Hepatocyte (in vitro differentiated cells): ENCODE measurements at regions not wholly inside any gene's neighbourhood (a gene's known extent, or its start where the extent isn't known, plus 50 kb on each side); places are given as distances from the start of the nearest gene placed in this dataset.

ENCODE experiments used
- DNase-seq: peaks from one replicate; pipeline ENCODE4 v3.0.0-alpha.2; 2016; ENCODE audit warnings: low spot score
- H2AFZ ChIP-seq: fragments of 200-600 bp; sonication (generic); 2 replicates; pipeline ENCODE4 v1.6.0; 2016; ENCODE audit warnings: antibody characterized with exemption, mild to moderate bottlenecking
- H3K27ac ChIP-seq: fragments of 200-600 bp; sonication (generic); 2 replicates; pipeline ENCODE4 v1.5.1; 2016; ENCODE audit warnings: mild to moderate bottlenecking
- H3K27me3 ChIP-seq: fragments of 200-600 bp; sonication (generic); 2 replicates; pipeline ENCODE4 v1.6.1; 2016
- H3K36me3 ChIP-seq: fragments of 200-600 bp; sonication (generic); replicated peaks from 2 replicates; pipeline ENCODE4 v1.5.1; 2016; ENCODE audit warnings: low read depth; ENCODE audit not compliant: insufficient read depth
- H3K4me1 ChIP-seq: fragments of 200-600 bp; sonication (generic); 2 replicates; pipeline ENCODE4 v1.5.1; 2016; ENCODE audit warnings: mild to moderate bottlenecking, moderate library complexity; ENCODE audit not compliant: insufficient read depth
- H3K4me2 ChIP-seq: fragments of 200-600 bp; sonication (generic); 2 replicates; pipeline ENCODE4 v1.6.0; 2016
- H3K4me3 ChIP-seq: fragments of 200-600 bp; sonication (generic); 2 replicates; pipeline ENCODE4 v1.5.1; 2016; ENCODE audit warnings: mild to moderate bottlenecking
- H3K79me2 ChIP-seq: fragments of 200-600 bp; sonication (generic); 2 replicates; pipeline ENCODE4 v1.6.0; 2017; ENCODE audit warnings: mild to moderate bottlenecking
- H3K9me2 ChIP-seq: fragments of 200-600 bp; sonication (generic); replicated peaks from 2 replicates; pipeline ENCODE4 v1.6.0; 2017; ENCODE audit warnings: mild to moderate bottlenecking; ENCODE audit not compliant: insufficient read depth
- H3K9me3 ChIP-seq: fragments of 200-600 bp; sonication (generic); 2 replicates; pipeline ENCODE4 v1.5.1; 2016; ENCODE audit warnings: low read depth, mild to moderate bottlenecking
- H4K20me1 ChIP-seq: fragments of 200-600 bp; sonication (generic); 2 replicates; pipeline ENCODE4 v1.6.0; 2016; ENCODE audit warnings: mild to moderate bottlenecking; ENCODE audit not compliant: insufficient read depth, poor library complexity, severe bottlenecking
- CTCF ChIP-seq: fragments of 200-600 bp; sonication (generic); IDR thresholded peaks from 2 replicates; pipeline ENCODE4 v1.5.1; 2016; ENCODE audit warnings: antibody characterized with exemption, mild to moderate bottlenecking; ENCODE audit not compliant: poor library complexity
- EZH2 ChIP-seq: fragments of 200-600 bp; sonication (generic); IDR thresholded peaks from 2 replicates; pipeline ENCODE4 v1.6.1; 2016; ENCODE audit warnings: antibody characterized with exemption, mild to moderate bottlenecking, borderline replicate concordance
- EZH2phosphoT487 ChIP-seq: fragments of 200-600 bp; sonication (generic); IDR thresholded peaks from one replicate; pipeline ENCODE4 v1.6.1; 2018; ENCODE audit warnings: antibody characterized with exemption, mild to moderate bottlenecking, low read depth, moderate library complexity; ENCODE audit not compliant: unreplicated experiment, severe bottlenecking
- WGBS: methylation state at CpG from one replicate; pipeline ENCODE4 v1.1.6; 2016; ENCODE audit warnings: low lambda C conversion rate; ENCODE audit errors: missing lambda C conversion rate; 5-methylcytosine and 5-hydroxymethylcytosine counted together

- H3K79me2 ChIP-seq: no peaks in the 10 kb centered on the region
- H3K9me3 ChIP-seq: no peaks in the 10 kb centered on the region
- no peak overlapping the region for H2AFZ ChIP-seq
- H3K9me2 ChIP-seq: no peaks in the 10 kb centered on the region
- no peaks in the 10 kb centered on the region for H3K36me3 ChIP-seq
- H3K4me1 ChIP-seq: no peaks in the 10 kb centered on the region
- TF ChIP-seq CTCF: no peak
- TF ChIP-seq EZH2phosphoT487: no peak
- TF ChIP-seq EZH2: no peak
- DNase-seq: no peak
- H3K27ac ChIP-seq: no peak overlapping the region
- no peaks in the 10 kb centered on the region for H3K27me3 ChIP-seq
- H4K20me1 ChIP-seq: no peaks in the 10 kb centered on the region
- no peak overlapping the region for H3K4me3 ChIP-seq
- no peak overlapping the region for H3K4me2 ChIP-seq
- WGBS: 73% methylated on average over 4 of the region's 4 CpGs
These were observed 575.6 kb downstream of the KIF20B start for GRCh38 chr10:90276894-90277475.

GRCh38 chr10:90286406-90286805 lies 571.4 kb downstream of the HTR7 start:
- H3K27me3 ChIP-seq: no peaks in the 10 kb centered on the region
- H3K27ac ChIP-seq: no peak overlapping the region
- H3K79me2 ChIP-seq: no peaks in the 10 kb centered on the region
- no peaks in the 10 kb centered on the region for H3K9me3 ChIP-seq
- no peak overlapping the region for H3K4me2 ChIP-seq
- H3K4me3 ChIP-seq: no peak overlapping the region
- H3K4me1 ChIP-seq: no peaks in the 10 kb centered on the region
- no peaks in the 10 kb centered on the region for H3K9me2 ChIP-seq
- no peak overlapping the region for H2AFZ ChIP-seq
- TF ChIP-seq CTCF (no peak), EZH2 (no peak)
- no peak for DNase-seq
- 98% methylated on average over 2 of the region's 2 CpGs for WGBS
- no peaks in the 10 kb centered on the region for H3K36me3 ChIP-seq
- no peaks in the 10 kb centered on the region for H4K20me1 ChIP-seq

GRCh38 chr10:90286941-90287340 lies 570.9 kb downstream of the HTR7 start:
- Histone ChIP-seq H3K27ac (no peak overlapping the region), H3K9me2 (no peaks in the 10 kb centered on the region), H3K9me3 (no peaks in the 10 kb centered on the region), H3K27me3 (no peaks in the 10 kb centered on the region), H3K36me3 (no peaks in the 10 kb centered on the region), H3K4me1 (no peaks in the 10 kb centered on the region), H2AFZ (no peak overlapping the region), H3K4me3 (no peak overlapping the region), H3K4me2 (no peak overlapping the region), H4K20me1 (no peaks in the 10 kb centered on the region), H3K79me2 (no peaks in the 10 kb centered on the region)
- 90% methylated on average over 1 of the region's 1 CpG for WGBS
- DNase-seq: no peak
- TF ChIP-seq CTCF (no peak), EZH2phosphoT487 (no peak), EZH2 (no peak)

GRCh38 chr10:90288391-90288933 lies 569.4 kb downstream of the HTR7 start:
- Histone ChIP-seq H3K4me3 (no peak overlapping the region), H4K20me1 (no peaks in the 10 kb centered on the region), H3K9me2 (no peaks in the 10 kb centered on the region), H3K27ac (no peak overlapping the region), H3K36me3 (no peaks in the 10 kb centered on the region), H3K9me3 (no peaks in the 10 kb centered on the region), H3K27me3 (no peaks in the 10 kb centered on the region), H2AFZ (no peak overlapping the region), H3K4me2 (no peak overlapping the region), H3K79me2 (no peaks in the 10 kb centered on the region), H3K4me1 (no peaks in the 10 kb centered on the region)
- no peak for TF ChIP-seq EZH2
- peak; percentile 41 for TF ChIP-seq CTCF
- TF ChIP-seq EZH2phosphoT487: no peak
- 0% methylated on average over 1 of the region's 1 CpG for WGBS
- no peak for DNase-seq
